Posterior cingulate gyrus (tissue), 11 donors: ENCODE measurements at regions not wholly inside any gene's neighbourhood (a gene's known extent, or its start where the extent isn't known, plus 50 kb on each side); places are given as distances from the start of the nearest gene placed in this dataset.
"Not testable (repeated sequence)": the region's sequence is repeated elsewhere in the genome, so short reads cannot be mapped to it uniquely, and the experiment has no call there.

Source experiments
- DNase-seq, 10 donors: peaks; one replicate each; pipeline versions ENCODE4 v3.0.0 to v3.0.0-alpha.2; 2020 to 2021; ENCODE audit warnings: mixed read lengths in 3 of 10
- intact Hi-C: fragments of 100-400 bp; cut with DNase I; formaldehyde crosslinking; loops from one replicate; pipeline ENCODE4 v1.15.1; 2023

DNA sequence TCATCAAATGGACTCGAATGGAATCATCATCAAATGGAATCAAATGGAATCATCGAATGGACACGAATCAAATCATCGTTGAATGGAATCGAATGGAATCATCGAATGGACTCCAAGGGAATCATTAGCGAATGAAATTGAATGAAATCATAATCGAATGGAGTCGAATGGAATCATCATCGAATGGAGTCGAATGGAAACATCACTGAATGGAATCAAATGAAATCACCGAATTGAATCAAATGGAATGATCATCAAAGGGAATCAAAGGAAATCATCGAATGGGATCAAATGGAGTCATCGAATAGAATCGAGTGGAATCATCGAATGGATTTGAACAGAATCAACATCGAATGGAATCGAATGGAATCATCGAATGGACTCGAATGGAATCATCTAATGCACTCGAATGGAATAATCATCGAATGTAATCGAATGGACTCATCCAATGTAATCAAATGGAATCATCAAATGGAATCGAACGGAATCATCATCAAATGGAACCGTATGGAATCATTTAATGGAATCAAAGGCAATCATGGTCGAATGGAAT lies 232.2 kb downstream of the SHCBP1 start:
- DNase-seq, intact Hi-C loops: not testable (repeated sequence)

DNA sequence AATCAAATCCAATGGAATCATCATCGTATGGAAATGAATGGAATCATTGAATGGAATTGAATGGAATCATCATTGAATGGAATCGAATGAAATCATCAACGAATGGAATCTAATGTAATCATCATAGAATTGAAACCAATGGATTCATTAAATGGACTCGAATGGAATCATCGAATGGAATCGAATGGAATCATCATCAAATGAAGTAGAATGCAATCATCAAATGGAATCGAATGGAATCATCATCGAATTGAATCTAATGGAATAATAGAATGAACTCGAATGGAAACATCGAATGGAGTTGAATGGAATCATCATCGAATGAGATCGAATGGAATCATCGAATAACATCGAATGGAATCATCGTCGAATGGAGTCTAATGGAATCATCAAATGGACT lies 232.8 kb downstream of the SHCBP1 start:
- DNase-seq, intact Hi-C loops: not testable (repeated sequence)

DNA sequence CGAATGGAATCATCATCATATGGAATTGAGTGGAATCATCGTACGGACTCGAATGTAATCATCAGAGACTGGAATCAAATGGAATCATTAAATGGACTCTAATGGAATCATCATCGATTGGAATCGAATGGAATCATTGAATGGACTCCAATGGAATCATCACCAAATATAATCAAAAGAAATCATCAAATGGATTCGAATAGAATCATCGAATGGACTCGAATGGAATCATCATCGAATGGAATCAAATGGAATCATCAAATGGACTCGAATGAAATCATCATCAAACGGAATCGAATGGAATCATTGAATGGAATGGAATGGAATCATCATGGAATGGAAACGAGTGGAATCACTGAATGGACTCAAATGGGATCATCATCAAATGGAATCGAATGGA lies 233.5 kb downstream of the SHCBP1 start:
- intact Hi-C loops, result not testable (repeated sequence)
- DNase-seq, result peak in 5 of 10 donors; percentile 31 to 88 (median 78)

DNA sequence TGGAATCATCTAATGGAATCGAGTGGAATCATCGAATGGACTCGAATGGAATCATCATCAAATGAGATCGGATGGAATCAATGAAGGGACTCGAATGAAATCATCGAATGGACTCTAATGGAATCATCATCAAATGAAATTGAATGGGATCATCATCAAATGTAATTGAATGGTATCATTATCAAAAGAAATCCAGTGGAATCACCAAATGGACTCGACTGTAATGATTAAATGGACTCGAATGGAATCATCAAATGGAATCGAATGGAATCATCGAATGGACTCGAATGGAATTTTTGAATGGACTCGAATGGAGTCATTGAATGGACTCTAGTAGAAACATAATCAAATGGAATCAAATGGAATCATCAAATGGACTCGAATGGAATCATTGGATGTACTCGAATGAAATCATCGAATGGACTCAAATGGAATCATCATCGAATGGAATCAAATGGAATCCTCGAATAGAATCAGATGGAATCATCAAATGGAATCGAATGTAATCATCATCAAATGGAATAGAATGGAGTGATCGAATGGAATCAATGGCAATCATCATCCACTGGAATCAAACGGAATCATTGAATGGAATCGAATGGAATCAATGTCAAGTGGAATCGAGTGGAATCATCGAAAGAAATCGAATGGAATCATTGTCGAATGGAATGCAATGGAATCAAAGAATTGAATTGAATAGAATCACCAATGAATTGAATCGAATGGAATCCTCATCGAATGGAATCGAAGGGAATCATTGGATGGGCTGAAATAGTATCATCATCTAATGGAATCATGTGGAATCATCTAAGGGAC lies 234.2 kb downstream of the SHCBP1 start:
- intact Hi-C loops, result not testable (repeated sequence)
- peak in 4 of 10 donors; percentile 12 to 87 (median 74) for DNase-seq

DNA sequence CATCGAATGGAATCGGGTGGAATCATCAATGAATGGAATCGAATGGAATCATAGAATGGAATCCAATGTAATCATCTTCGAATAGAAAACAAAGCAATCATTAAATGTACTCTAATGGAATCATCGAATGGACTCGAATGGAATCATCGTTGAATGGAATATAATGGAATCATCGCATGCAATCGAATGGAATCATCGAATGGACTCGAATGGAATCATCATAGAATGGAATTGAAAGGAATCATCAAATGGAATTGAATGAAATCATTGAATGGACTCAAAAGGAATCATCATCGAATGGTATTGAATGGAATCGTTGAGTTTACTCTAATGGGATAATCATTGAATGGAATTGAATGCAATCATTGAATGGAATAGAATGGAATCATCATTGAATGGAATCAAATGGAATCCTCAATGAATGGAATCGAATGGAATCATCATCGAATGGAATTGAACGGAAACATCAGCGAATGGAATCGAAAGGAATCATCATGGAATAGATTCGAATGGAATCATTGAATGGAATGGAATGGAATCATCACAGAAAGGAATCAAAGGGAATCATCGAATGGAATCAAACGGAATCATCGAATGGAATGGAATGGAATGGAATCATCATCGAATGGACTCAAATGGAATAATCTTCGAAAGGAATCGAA lies 234.9 kb downstream of the SHCBP1 start:
- not testable (repeated sequence) for DNase-seq

DNA sequence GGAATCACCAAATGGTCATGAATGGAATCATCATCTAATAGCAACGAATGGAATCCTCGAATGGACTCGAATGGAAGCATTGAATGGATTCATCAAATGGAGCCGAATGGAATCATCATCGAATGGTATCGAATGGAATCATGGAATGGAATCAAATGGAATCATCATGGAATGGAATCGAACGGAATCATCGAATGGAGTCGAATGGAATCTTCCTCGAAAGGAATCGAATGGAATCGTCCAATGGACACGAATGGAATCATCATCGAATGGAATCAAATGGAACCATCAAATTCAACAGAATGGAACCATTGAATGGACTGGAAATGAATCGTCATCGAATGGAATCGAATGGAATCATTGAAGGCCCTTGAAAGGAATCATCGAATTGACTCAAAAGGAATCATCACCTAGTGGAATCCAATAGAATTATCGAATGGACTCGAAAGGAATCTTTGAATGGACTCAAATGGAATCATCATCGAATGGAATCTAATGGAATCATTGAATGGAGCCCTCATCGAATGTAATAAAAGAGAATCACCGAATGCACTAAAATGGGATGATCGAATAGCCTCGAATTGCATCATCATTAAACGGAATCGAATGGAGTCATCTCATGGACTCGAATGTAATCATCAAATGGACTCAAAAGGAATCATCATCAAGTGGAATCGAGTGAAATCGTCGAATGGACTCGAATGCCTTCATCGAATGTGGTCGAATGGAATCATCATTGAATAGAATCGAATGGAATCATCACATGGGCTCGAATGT lies 236.7 kb downstream of the SHCBP1 start:
- DNase-seq, result peak in 1 of 10 donors; percentile 48
- intact Hi-C loops, result not testable (repeated sequence)

More for the DNA sequence above, 234.9 kb downstream of the SHCBP1 start:
- intact Hi-C loops, result not testable (repeated sequence)

DNA sequence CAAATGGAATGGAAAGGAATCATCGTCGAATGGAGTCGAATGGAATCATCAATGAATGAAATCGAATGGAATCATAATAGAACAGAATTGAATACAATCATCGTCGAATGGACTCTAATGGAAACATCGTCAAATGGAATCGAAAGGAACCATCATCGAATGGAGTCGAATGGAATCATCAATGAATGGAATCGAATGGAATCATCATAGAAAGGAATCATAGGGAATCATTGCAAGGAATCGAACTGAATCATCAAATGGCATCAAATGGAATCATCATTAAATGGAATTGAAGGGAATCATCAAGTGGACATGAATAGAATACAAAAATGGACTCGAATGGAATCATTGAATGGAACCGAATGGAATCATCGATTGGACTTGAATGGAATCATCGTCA lies 237.6 kb downstream of the SHCBP1 start:
- intact Hi-C loops, DNase-seq: not testable (repeated sequence)

DNA sequence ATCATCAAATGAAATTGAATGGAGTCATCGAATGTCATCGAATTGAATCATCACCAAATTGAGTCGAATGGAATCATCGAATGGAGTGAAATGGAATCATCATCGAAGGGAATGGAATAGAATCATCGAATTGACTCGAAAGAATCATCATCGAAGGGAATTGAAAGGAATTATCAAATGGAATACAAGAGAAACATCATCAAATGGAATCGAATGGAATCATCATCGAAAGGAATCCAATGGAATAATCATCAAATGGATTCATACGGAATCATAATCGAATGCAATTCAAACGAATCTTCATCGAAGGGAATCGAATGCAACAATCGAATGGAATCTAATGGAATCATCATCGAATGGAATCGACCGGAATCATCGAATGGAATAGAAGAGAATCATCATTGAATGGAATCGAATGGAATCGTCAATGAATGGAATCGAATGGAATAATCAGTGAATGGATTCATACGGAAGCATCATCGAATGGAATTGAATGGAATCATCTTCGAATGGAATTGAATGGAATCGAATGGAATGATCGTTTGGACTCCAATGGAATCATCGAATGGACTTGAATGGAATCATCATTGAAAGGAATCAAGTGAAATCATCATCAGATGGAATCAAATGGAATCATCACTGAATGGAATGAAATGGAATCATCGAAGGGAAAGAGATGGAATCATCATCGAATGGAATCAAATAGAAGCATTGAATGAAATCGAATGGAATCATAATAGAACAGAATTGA lies 238.2 kb downstream of the SHCBP1 start:
- intact Hi-C loops, DNase-seq: not testable (repeated sequence)

DNA sequence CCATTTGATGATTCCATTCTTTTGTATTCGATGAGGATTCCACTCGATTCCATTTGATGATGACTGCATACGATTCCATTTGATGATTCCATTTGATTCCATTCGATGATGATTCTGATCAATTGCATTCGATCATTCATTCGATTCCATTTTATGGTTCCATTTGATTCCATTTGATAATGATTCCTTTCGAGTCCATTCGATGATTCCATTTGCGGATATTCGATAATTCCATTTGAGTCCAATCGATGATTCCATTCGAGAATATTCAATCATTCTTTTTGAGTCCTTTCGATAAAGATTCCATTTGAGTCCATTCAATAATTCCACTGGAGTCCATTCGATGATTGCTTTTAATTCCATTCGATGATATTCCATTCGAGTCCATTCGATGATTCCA lies 239.1 kb downstream of the SHCBP1 start:
- intact Hi-C loops, DNase-seq: not testable (repeated sequence)

DNA sequence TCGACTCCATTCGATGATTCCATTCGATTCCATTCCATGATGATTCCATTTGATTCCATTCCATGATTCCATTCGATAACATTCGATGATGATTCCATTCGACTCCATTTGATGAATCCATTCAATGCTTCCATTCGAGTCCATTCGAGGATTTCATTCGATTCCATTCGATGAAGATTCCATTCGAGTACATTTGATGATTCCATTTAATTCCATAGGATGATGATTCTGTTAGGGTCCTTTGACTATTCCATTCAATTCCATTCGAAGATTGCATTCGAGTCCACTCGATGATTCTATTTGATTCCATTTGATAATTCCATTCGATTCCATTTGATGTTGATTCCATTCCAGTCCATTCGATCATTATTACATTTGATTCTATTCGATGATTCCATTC lies 239.8 kb downstream of the SHCBP1 start:
- intact Hi-C loops, DNase-seq: not testable (repeated sequence)
